ENCODE measurements at regions not wholly inside any gene's neighbourhood (a gene's known extent, or its start where the extent isn't known, plus 50 kb on each side); places are given as distances from the start of the nearest gene placed in this dataset.

DNA sequence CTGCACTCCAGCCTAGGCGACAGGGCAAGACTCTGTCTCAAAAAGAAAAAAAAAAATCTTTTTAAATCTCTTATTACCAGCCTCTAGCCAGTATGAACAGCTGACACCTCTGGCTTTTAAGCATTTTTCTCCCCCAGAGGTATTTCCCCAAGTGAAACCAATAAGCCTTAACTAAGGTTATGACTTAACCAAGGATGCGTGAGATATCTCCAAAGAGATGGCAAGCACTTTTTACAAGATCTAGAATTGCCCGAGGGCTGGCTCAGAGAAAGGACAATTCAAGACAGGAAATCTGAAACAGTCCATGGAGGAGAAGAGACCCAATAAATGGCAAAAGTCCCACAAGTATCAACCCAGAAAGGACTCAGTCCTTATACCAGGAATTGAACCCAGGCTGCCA lies 362.1 kb downstream of the FOXO1 start:
- Mint-ChIP-seq H3K4me3 (no peak overlapping the region), H3K27me3 (no peaks in the 10 kb centered on the region), H3K4me1 (ENCODE audit: low read depth) (peaks cover 18% of the 10 kb centered on the region), H3K27ac (no peak overlapping the region), H3K36me3 (ENCODE audit: low read depth) (peaks cover 4% of the 10 kb centered on the region), H3K9me3 (peaks cover 16% of the 10 kb centered on the region)
- intact Hi-C loops (cut with DNase I, micrococcal nuclease), result no loop called here
- ATAC-seq (ENCODE audit: poor library complexity) (no peak), DNase-seq (no peak)
- ChIA-PET CTCF (interaction anchor here (0.6 kb wide), 1 partner anchor 10 kb away, joined by 3 read pairs; no protein-coding TSS in a partner anchor), POLR2A (no interaction called here)
- Histone ChIP-seq H3K27ac (ENCODE audit: low read depth in 1 of 2, low read length in 2 of 2) (no peak overlapping the region), H3K27me3 (ENCODE audit: control insufficient read depth in 1 of 2, insufficient read depth in 2 of 2, low read length in 2 of 2) (no peaks in the 10 kb centered on the region), H3K4me3 (ENCODE audit: low read length) (no peak overlapping the region), H3K9me3 (ENCODE audit: control insufficient read depth in 1 of 2, insufficient read depth in 1 of 2, low read length in 2 of 2) (peaks cover 4 to 9% of the 10 kb centered on the region in 2 experiments), H3K4me1 (ENCODE audit: insufficient read depth, low read length) (no peaks in the 10 kb centered on the region), H3K36me3 (ENCODE audit: insufficient read depth, low read length) (no peaks in the 10 kb centered on the region)
- TF ChIP-seq, protein P1, sequence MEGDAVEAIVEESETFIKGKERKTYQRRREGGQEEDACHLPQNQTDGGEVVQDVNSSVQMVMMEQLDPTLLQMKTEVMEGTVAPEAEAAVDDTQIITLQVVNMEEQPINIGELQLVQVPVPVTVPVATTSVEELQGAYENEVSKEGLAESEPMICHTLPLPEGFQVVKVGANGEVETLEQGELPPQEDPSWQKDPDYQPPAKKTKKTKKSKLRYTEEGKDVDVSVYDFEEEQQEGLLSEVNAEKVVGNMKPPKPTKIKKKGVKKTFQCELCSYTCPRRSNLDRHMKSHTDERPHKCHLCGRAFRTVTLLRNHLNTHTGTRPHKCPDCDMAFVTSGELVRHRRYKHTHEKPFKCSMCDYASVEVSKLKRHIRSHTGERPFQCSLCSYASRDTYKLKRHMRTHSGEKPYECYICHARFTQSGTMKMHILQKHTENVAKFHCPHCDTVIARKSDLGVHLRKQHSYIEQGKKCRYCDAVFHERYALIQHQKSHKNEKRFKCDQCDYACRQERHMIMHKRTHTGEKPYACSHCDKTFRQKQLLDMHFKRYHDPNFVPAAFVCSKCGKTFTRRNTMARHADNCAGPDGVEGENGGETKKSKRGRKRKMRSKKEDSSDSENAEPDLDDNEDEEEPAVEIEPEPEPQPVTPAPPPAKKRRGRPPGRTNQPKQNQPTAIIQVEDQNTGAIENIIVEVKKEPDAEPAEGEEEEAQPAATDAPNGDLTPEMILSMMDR (IDR thresholded peaks at IDR 0.05), result no peak

DNA sequence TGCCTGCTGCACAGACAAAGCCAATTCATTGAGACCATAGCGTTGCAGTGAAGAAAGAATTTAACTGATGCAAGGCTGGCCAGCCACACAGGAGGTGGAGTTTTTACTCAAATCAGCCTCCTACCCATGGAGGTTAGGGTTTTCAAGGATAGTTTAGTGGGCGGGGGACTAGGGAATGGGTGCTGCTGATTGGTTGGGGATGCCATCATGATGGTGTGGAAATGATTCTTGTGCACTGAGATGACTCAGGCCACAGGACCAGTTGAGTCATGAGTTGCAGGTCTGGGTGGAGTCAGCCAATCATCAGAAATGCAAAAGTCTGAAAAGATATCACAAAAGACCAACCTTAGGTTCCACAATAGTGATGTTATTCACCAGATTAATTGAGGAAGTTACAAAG lies 359.6 kb downstream of the FOXO1 start:
- DNase-seq, result no peak
- Mint-ChIP-seq H3K27ac (no peak overlapping the region), H3K4me1 (ENCODE audit: low read depth) (peaks cover 18% of the 10 kb centered on the region), H3K9me3 (peaks cover 7% of the 10 kb centered on the region), H3K27me3 (no peaks in the 10 kb centered on the region), H3K4me3 (no peak overlapping the region), H3K36me3 (ENCODE audit: low read depth) (peaks cover 4% of the 10 kb centered on the region)
- intact Hi-C loops (cut with DNase I, micrococcal nuclease), result loop anchor here in 1 of 2 experiments (5.0 kb wide), 1 partner anchor 125 kb away; no protein-coding TSS in a partner anchor
- Histone ChIP-seq H3K9me3 (ENCODE audit: control insufficient read depth in 1 of 2, insufficient read depth in 1 of 2, low read length in 2 of 2) (peaks cover 4 to 5% of the 10 kb centered on the region in 2 experiments), H3K36me3 (ENCODE audit: insufficient read depth, low read length) (no peaks in the 10 kb centered on the region), H3K27me3 (ENCODE audit: control insufficient read depth in 1 of 2, insufficient read depth in 2 of 2, low read length in 2 of 2) (no peaks in the 10 kb centered on the region), H3K4me1 (ENCODE audit: insufficient read depth, low read length) (no peaks in the 10 kb centered on the region), H3K4me3 (ENCODE audit: low read length) (no peak overlapping the region), H3K27ac (ENCODE audit: low read depth in 1 of 2, low read length in 2 of 2) (no peak overlapping the region)
- TF ChIP-seq, protein P1 (IDR thresholded peaks at IDR 0.05), result no peak
- ATAC-seq (ENCODE audit: poor library complexity), result no peak
- POLR2A ChIA-PET, result interaction anchor here (0.5 kb wide), 1 partner anchor 469 kb away, joined by 3 read pairs; no protein-coding TSS in a partner anchor
- CTCF ChIA-PET, result no interaction called here

DNA sequence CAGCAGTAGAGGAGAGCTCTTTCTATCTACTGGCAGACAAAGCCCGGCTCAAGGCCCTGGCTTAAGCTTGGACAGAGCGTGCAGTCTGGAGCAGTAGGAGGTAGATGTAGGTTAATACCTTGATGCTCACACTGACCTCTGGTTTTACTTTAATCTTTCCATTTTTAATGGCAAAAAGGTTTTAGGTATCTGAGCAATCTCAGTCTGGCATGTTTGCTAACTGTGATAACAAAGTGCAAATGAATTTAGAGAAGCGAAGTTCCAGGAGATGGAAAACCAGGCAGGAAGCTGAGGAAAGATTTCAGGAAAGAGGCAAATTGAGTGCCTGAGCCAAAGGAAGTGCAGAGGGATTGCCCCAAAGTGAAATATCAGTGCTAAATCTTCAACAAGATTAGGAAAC lies 356.6 kb downstream of the FOXO1 start:
- CTCF ChIA-PET, result no interaction called here

More for the DNA sequence above, 356.6 kb downstream of the FOXO1 start:
- Histone ChIP-seq H3K27ac (ENCODE audit: low read depth in 1 of 2, low read length in 2 of 2) (no peak overlapping the region), H3K4me1 (ENCODE audit: insufficient read depth, low read length) (peaks cover 2% of the 10 kb centered on the region), H3K9me3 (ENCODE audit: control insufficient read depth in 1 of 2, insufficient read depth in 1 of 2, low read length in 2 of 2) (peaks cover 0 to 4% of the 10 kb centered on the region in 2 experiments), H3K36me3 (ENCODE audit: insufficient read depth, low read length) (no peaks in the 10 kb centered on the region), H3K27me3 (ENCODE audit: control insufficient read depth in 1 of 2, insufficient read depth in 2 of 2, low read length in 2 of 2) (no peaks in the 10 kb centered on the region), H3K4me3 (ENCODE audit: low read length) (no peak overlapping the region)
- no peak for ATAC-seq (ENCODE audit: poor library complexity)
- POLR2A ChIA-PET, result no interaction called here
- Mint-ChIP-seq H3K4me3 (no peak overlapping the region), H3K27ac (no peak overlapping the region), H3K27me3 (no peaks in the 10 kb centered on the region), H3K36me3 (ENCODE audit: low read depth) (no peaks in the 10 kb centered on the region), H3K4me1 (ENCODE audit: low read depth) (peaks cover 29% of the 10 kb centered on the region), H3K9me3 (peaks cover 3% of the 10 kb centered on the region)
- TF ChIP-seq, protein P1 (IDR thresholded peaks at IDR 0.05), result no peak
- intact Hi-C loops (cut with DNase I, micrococcal nuclease), result loop anchor here in 1 of 2 experiments (5.0 kb wide), 1 partner anchor 122 kb away; no protein-coding TSS in a partner anchor
- no peak for DNase-seq
